GM10266 (cell line): ENCODE measurements at regions not wholly inside any gene's neighbourhood (a gene's known extent, or its start where the extent isn't known, plus 50 kb on each side); places are given as distances from the start of the nearest gene placed in this dataset.
"Not testable (repeated sequence)": the region's sequence is repeated elsewhere in the genome, so short reads cannot be mapped to it uniquely, and the experiment has no call there.

ENCODE experiments used
- DNase-seq: peaks from one replicate; pipeline ENCODE4 v3.0.0; 2012; ENCODE audit errors: extremely low spot score
- CTCF ChIP-seq: IDR thresholded peaks from 2 replicates; pipeline ENCODE4 v1.5.1; 2012; ENCODE audit warnings: mild to moderate bottlenecking, low read depth; ENCODE audit not compliant: control insufficient read depth, insufficient read depth; ENCODE audit errors: missing control alignments

DNA sequence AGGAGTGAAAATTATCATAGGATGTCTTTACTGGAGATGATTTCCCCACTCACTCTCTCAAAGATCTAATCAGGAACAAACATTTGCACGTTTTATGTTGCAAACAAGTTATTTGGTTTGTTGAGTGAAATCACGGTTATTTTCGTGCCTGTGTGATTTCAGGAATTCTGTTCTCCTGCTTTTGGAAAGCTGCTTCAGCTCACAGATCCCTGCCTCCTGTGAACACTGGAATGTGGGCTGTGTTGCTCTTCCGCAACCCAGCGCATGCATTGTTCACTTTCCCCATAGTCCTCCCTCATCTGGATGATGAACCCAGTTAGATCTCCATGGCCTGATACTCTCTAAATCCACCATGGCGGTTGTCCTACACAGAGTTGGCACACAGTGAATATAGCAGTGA lies 91.0 kb downstream of the PLEKHG1 start:
- TF ChIP-seq CTCF, result no peak
- DNase-seq, result no peak

- DNase-seq, result no peak
Observed at GRCh38 chr6:150691463-150691862, 91.8 kb downstream of the PLEKHG1 start.

DNA sequence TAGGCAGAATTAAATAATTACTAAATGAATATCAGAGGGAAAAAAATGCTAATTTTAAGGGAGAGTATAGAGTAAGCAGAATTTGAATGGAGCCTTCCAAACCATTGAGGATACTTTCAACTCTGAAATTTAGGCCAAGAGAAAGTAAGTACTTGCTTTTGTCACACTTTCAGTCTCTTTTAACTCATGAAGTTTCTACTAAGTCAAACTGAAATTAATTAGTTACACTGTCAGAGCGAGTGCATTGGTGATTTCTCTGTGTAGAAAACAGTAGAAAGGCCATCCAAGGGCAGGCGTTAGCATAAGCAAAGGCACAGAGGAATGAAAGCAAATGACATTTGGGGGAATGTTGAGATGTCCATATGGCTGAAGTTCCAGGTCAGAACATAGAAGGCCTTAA lies 92.9 kb downstream of the PLEKHG1 start:
- no peak for TF ChIP-seq CTCF
- DNase-seq, result peak; percentile 29

More at GRCh38 chr6:150691463-150691862, 91.8 kb downstream of the PLEKHG1 start:
- no peak for TF ChIP-seq CTCF

- no peak for DNase-seq
Observed at GRCh38 chr6:150694889-150695288, 95.2 kb downstream of the PLEKHG1 start.

GRCh38 chr6:150695652-150696051 lies 96.0 kb downstream of the PLEKHG1 start:
- TF ChIP-seq CTCF, result no peak
- no peak for DNase-seq

More at GRCh38 chr6:150694889-150695288, 95.2 kb downstream of the PLEKHG1 start:
- no peak for TF ChIP-seq CTCF

DNA sequence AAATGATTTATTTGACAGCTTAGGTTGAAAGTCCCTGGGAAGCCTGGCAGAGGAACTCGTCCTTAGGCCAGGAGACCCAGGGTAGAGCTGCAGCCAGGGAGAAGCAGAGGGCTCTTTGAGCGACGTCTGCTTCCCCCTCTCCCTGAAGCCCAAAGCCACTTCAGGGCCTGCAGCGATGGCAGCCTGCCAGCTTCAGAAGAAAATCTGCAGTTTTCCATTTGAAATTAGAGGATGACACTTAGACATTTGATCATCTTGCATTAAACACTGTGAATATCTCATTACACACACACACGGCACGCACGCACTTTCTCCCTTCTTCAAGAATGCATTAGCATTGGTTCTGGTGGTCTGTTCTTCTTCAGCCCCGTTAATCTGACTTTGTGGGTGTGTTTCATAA lies 96.5 kb downstream of the PLEKHG1 start:
- no peak for TF ChIP-seq CTCF
- no peak for DNase-seq

DNA sequence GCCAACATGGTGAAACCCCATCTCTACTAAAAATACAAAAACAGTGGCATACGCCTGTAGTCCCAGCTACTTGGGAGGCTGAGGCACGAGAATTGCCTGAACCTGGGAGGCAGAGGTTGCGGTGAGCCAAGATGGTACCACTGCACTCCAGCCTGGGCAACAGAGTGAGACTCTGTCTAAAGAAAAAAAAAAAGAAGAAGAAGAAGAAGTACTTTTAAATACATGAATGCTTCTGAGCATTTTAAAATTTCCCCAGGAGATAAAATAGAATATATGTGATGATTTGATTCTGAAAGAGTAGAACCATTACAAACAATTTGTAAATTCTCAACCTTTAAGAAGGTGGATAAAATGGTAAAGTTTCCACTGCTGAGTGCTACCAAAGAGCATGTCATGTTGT lies 97.2 kb downstream of the PLEKHG1 start:
- DNase-seq, result not testable (repeated sequence)

- no peak for DNase-seq
Observed at GRCh38 chr6:150697515-150697914, 97.8 kb downstream of the PLEKHG1 start.

More at GRCh38 chr6:150697515-150697914, 97.8 kb downstream of the PLEKHG1 start:
- no peak for TF ChIP-seq CTCF
